DOHH2 (cell line): ENCODE measurements at regions not wholly inside any gene's neighbourhood (a gene's known extent, or its start where the extent isn't known, plus 50 kb on each side); places are given as distances from the start of the nearest gene placed in this dataset.

ENCODE experiments used
- H3F3A ChIP-seq: fragments of 200-600 bp; sonication (generic), shearing (Covaris generic); 2 replicates; pipeline ENCODE4 v1.6.0; 2016; ENCODE audit warnings: antibody characterized with exemption, mild to moderate bottlenecking; ENCODE audit not compliant: control insufficient read depth, insufficient read depth
- H3K27ac ChIP-seq: fragments of 200-600 bp; sonication (generic); 2 replicates; pipeline ENCODE4 v1.5.1; 2014; ENCODE audit warnings: low read depth, mild to moderate bottlenecking, low read length, moderate library complexity
- H3K27me3 ChIP-seq: fragments of 200-600 bp; sonication (generic); 2 replicates; pipeline ENCODE4 v1.6.1; 2014; ENCODE audit warnings: mild to moderate bottlenecking, low read length, mixed read lengths; ENCODE audit not compliant: control insufficient read depth
- H3K36me3 ChIP-seq: fragments of 200-600 bp; sonication (generic); 2 replicates; pipeline ENCODE4 v1.6.1; 2014; ENCODE audit warnings: mild to moderate bottlenecking, low read length, moderate library complexity, mixed read lengths; ENCODE audit not compliant: control insufficient read depth
- H3K4me1 ChIP-seq: fragments of 200-600 bp; sonication (generic); 2 replicates; pipeline ENCODE4 v1.6.1; 2014; ENCODE audit warnings: mild to moderate bottlenecking, low read length, mixed read lengths; ENCODE audit not compliant: control insufficient read depth
- H3K4me2 ChIP-seq: fragments of 200-600 bp; sonication (generic); 2 replicates; pipeline ENCODE4 v1.6.0; 2014; ENCODE audit warnings: mild to moderate bottlenecking, low read length, moderate library complexity
- H3K4me3 ChIP-seq: fragments of 200-600 bp; sonication (generic); 2 replicates; pipeline ENCODE4 v1.5.1; 2014; ENCODE audit warnings: mild to moderate bottlenecking, low read length, mixed read lengths
- H3K79me2 ChIP-seq: fragments of 200-600 bp; sonication (generic); 2 replicates; pipeline ENCODE4 v1.6.1; 2014; ENCODE audit warnings: mild to moderate bottlenecking, low read length, mixed read lengths; ENCODE audit not compliant: control insufficient read depth
- H3K9me2 ChIP-seq: fragments of 200-600 bp; sonication (generic); replicated peaks from 2 replicates; pipeline ENCODE4 v1.6.1; 2014; ENCODE audit warnings: mild to moderate bottlenecking, low read length, mixed read lengths; ENCODE audit not compliant: control insufficient read depth
- H3K9me3 ChIP-seq: fragments of 200-600 bp; sonication (generic); 2 replicates; pipeline ENCODE4 v1.6.1; 2014; ENCODE audit warnings: antibody characterized with exemption, low read length, mixed read lengths; ENCODE audit not compliant: control insufficient read depth, insufficient read depth
- H4K20me1 ChIP-seq: fragments of 200-600 bp; sonication (generic); 2 replicates; pipeline ENCODE4 v1.6.0; 2014; ENCODE audit warnings: low read depth, mild to moderate bottlenecking, antibody characterized with exemption, low read length, moderate library complexity; ENCODE audit not compliant: control insufficient read depth, insufficient read depth
- CTCF ChIP-seq: fragments of 200-600 bp; sonication (generic); IDR thresholded peaks from one replicate; pipeline ENCODE4 v1.5.1; 2014; ENCODE audit warnings: antibody characterized with exemption, mild to moderate bottlenecking, low read depth, low read length; ENCODE audit not compliant: poor library complexity, severe bottlenecking
- EZH2phosphoT487 ChIP-seq: fragments of 200-600 bp; sonication (generic); IDR thresholded peaks from 2 replicates; pipeline ENCODE4 v1.6.1; 2017; ENCODE audit warnings: borderline replicate concordance, mild to moderate bottlenecking, antibody characterized with exemption, low read length, moderate library complexity, mixed read lengths

GRCh38 chr20:50327666-50328065 lies 137.0 kb downstream of the CEBPB start:
- Histone ChIP-seq H3K27ac (no peak overlapping the region), H3K4me3 (no peak overlapping the region), H3K27me3 (peaks cover 6% of the 10 kb centered on the region; the same call in 1 of the 2 replicates), H3K9me3 (peaks cover 12% of the 10 kb centered on the region), H3F3A (no peaks in the 10 kb centered on the region), H3K9me2 (no peaks in the 10 kb centered on the region), H3K4me2 (no peak overlapping the region), H3K4me1 (no peaks in the 10 kb centered on the region), H3K36me3 (no peaks in the 10 kb centered on the region), H3K79me2 (no peaks in the 10 kb centered on the region), H4K20me1 (no peaks in the 10 kb centered on the region)
- TF ChIP-seq CTCF (no peak), EZH2phosphoT487 (no peak)

DNA sequence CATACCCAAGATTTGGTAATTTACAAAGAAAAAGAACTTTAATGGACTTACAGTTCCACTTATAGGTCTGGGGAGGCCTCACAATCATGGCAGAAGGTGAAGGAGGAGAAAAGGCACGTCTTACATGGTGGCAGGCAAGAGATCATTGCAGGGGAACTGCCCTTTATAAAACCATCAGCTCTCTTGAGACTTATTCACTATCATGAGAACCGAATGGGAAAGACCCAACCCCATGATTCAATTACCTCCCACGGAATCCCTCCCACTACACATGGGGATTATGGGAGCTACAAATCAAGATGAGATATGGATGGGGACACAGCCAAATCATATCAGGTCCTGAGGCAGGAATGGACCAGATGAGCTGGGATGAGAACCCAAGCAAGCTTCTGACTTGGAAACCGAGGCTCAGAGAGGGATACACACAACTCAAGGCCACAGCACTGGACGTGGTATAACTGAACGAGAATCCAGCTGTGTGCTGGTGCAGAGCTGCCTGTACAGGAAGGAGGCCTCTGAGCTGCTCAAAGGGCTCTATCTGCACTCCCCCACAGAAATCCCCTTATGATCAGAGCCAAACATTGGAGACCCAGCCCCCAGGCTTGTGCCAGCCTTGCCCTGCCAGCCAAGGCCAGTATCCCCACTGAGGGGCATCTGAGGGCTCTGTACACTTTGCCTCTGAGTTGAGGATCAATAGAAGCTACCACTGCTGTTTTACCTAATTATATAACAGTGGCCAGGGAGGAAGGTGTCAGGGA lies 137.8 kb downstream of the CEBPB start:
- Histone ChIP-seq H3K36me3 (no peaks in the 10 kb centered on the region), H3K4me2 (no peak overlapping the region), H4K20me1 (no peaks in the 10 kb centered on the region), H3K4me3 (no peak overlapping the region), H3K27me3 (no peaks in the 10 kb centered on the region), H3K9me3 (peaks cover 12% of the 10 kb centered on the region), H3K27ac (no peak overlapping the region), H3F3A (no peaks in the 10 kb centered on the region), H3K79me2 (no peaks in the 10 kb centered on the region), H3K4me1 (no peaks in the 10 kb centered on the region), H3K9me2 (no peaks in the 10 kb centered on the region)
- no peak for TF ChIP-seq EZH2phosphoT487
- no peak for TF ChIP-seq CTCF

GRCh38 chr20:50328996-50329898 lies 138.6 kb downstream of the CEBPB start:
- H3K4me1 ChIP-seq, result no peaks in the 10 kb centered on the region
- H3K9me2 ChIP-seq, result no peaks in the 10 kb centered on the region
- H3F3A ChIP-seq, result no peaks in the 10 kb centered on the region
- no peak overlapping the region for H3K27ac ChIP-seq
- H3K36me3 ChIP-seq, result no peaks in the 10 kb centered on the region
- no peaks in the 10 kb centered on the region for H4K20me1 ChIP-seq
- peaks cover 12% of the 10 kb centered on the region for H3K9me3 ChIP-seq
- H3K79me2 ChIP-seq, result no peaks in the 10 kb centered on the region
- no peak overlapping the region for H3K4me3 ChIP-seq
- no peaks in the 10 kb centered on the region for H3K27me3 ChIP-seq
- no peak overlapping the region for H3K4me2 ChIP-seq
- TF ChIP-seq CTCF, result no peak
- no peak for TF ChIP-seq EZH2phosphoT487
